Kidney tubule cell (primary cell): ENCODE measurements at regions not wholly inside any gene's neighbourhood (a gene's known extent, or its start where the extent isn't known, plus 50 kb on each side); places are given as distances from the start of the nearest gene placed in this dataset.
"Not testable (repeated sequence)": the region's sequence is repeated elsewhere in the genome, so short reads cannot be mapped to it uniquely, and the experiment has no call there.

Experiments used
- DNase-seq: peaks from one replicate; pipeline ENCODE4 v3.0.0-alpha.2; 2018; ENCODE audit warnings: low spot score

DNA sequence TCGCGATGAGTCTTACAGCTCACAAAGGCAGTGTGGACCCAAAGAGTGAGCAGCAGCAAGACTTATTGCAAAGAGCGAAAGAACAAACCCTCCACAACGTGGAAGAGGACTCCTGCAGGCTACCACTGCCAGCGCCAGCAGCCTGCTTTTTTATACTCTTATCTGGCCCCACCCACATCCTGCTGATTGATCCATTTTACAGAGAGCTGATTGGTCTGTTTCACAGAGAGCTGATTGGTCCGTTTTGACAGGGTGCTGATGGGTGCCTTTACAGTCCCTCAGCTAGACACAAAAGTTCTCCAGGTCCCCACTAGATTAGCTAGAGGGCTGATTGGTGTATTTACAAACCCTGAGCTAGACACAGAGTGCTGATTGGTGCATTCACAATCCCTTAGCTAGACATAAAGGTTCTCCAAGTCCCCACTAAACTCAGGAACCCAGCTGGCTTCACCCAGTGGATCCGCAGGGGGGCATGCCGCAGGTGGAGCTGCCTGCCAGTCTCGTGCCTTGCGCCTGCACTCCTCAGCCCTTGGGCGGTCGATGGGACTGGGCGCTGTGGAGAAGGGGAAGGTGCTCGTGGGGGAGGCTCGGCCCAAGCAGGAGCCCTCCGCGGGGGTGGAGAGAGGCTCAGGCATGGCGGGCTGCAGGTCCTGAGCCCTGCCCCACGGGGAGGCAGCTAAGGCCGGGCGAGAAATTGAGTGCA, 75.7 kb downstream of the QDPR start:
- DNase-seq, result not testable (repeated sequence)

GRCh38 chr4:17433827-17434226, 78.1 kb downstream of the QDPR start:
- DNase-seq, result no peak

DNA sequence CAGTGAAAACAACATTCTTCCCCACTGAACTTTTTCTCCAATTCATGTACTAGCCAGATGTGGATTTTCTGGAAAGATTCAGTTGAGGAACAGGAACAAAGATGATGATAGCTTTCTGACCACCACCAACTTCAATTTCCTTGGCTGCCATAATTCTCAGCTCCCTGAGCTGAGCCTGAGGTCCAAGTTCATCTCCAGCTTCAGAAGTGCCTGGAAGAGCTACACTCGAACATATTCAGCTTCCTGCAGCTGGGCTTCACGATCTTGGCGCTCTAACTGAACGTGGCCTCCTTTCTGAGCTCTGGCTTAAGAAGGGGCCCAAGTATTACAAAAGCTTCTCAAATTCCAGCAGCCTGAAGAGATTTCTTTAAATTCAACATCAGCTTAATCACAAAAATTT, 83.9 kb downstream of the QDPR start:
- DNase-seq, result no peak

DNA sequence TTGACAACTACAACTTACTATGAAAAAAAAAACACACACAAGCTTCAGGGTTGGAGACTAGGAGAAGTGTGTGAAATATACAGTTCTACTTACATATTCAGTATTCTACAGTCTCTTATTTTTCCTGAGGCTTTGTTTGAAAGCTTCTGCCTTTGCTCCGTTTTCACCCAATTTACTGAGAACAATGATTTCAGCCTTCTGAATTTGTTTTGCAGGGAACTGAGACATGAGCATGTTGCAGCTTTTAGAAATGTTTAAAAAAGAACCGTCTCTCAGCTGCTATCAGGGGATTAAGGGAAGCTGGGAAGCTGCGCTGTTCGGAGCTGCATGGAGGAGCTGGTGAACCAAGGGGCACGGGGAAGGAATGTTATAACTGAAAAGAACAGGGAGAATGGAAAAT, 85.7 kb downstream of the QDPR start:
- no peak for DNase-seq

GRCh38 chr4:17418010-17418409, 93.9 kb downstream of the QDPR start:
- no peak for DNase-seq

GRCh38 chr4:17414392-17414791, 97.5 kb downstream of the QDPR start:
- DNase-seq, result no peak

GRCh38 chr4:17400686-17401085, 111.2 kb downstream of the QDPR start:
- DNase-seq, result no peak

- no peak for DNase-seq
Measured at GRCh38 chr4:17398805-17399204, 113.1 kb downstream of the QDPR start.

GRCh38 chr4:17398035-17398434, 113.9 kb downstream of the QDPR start:
- DNase-seq, result no peak

- DNase-seq, result no peak
Measured at GRCh38 chr4:17397611-17398010, 114.3 kb downstream of the QDPR start.

DNA sequence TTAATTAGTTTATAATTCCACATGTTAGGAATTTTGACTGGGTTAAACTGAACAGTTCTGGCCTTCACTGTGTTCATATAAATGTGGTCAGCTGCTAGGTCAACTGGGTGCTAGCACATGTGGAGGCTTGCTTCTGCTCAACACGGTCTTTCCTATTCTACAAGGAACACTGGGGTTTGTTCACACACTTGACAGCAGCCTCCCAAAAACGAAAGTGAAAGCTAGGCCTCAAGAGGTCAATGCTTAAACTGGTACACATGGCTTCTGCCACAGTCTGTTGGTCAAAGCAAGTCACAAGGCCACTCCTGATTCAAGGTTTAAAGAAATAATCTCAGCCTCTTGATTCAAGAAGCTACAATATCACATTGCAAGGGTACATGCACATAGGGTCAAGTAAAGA, 126.5 kb downstream of the QDPR start:
- peak; percentile 72 for DNase-seq

DNA sequence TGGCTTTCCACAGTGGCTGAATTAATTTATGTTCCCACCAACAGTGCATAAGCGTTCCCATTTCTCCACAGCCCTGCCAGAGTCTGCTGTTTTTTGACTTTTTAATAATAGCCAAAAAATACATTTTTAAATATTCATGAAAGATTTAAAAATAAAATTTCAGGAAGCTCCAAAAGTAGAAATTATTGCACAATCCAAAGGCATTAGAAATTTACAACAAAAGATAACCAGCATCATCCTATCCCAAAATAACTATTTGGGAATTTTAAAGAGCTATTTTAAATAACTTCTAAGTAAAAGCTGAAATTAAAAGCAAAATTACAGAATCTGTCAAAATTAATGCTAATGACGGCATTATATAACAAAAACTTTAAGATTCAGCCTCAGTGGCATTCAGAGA, 131.5 kb downstream of the QDPR start:
- DNase-seq, result no peak

DNA sequence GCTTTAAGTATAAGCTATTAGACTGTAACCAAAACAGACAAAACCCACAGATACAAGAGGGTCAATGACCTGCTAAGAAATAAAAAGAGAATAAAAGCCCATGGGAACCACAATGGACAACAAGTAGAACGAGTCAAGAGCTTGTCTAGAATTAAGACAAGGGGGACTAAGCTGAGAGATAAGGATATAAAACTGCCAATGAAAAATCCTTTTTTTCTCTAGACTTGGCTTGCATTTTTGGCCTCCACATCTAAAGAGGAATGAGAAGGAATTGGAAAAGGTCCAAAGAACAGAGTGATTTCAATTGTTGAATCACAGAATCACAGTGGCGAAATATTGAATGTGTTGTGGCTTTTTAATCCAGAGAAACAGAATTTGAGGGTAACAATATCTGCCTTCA, 135.7 kb downstream of the QDPR start:
- DNase-seq, result no peak

DNA sequence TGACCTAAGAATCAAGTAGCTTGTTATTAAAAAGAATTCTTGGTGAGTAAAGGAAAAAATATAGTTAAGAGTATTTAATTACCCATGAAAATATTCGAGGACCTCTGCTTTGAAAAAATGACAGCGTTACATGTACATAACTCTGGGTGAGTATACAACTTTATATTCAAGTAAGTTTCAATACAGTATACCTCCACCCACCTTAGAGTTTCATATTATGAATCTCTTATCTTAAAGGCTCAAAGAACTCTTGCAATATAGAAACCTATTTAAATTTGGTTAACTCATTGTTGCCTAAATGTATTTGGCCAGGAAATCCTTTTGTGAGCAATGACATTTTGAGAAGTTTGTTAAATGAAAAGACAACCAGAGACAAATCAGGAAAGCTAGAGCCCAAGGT, 138.2 kb downstream of the QDPR start:
- no peak for DNase-seq

DNA sequence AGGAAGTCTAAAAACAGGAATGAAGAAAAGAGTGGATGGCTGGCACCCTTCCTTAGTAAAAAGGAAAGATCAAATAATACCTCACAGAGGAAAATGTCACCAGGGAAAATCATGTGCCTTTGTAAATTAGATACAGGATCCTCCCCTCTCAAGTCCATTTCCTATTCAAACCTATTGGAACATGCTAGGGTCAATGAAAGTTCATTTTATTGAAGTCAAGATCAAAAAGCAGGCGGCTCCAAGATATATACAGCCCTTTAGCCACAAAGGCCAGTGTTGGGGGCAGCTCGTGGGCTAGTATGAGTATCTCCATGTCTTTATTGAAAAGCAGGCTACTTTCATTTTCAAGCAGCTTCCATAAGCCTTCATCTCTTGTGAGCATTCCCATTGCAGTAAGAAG, 141.1 kb downstream of the QDPR start:
- no peak for DNase-seq

DNA sequence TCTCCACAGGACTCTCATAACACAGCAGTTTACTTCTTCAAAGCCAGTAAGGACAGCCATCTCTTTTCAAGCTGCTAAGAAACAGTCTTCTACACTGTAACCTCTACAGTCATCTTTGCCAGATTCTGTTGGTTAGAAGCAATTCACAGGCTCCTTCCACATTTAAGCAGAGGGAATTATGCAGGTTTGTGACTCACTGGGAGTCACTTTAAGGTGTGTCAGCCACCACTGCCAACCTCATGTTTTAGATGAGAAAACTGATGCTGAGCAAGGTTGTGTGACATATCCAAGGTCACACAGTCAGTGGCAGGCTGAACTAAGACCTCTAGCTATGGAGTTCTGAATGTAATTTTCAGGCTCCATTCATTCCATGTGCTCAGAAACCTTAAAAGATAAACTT, 143.5 kb downstream of the QDPR start:
- DNase-seq, result peak; percentile 13

DNA sequence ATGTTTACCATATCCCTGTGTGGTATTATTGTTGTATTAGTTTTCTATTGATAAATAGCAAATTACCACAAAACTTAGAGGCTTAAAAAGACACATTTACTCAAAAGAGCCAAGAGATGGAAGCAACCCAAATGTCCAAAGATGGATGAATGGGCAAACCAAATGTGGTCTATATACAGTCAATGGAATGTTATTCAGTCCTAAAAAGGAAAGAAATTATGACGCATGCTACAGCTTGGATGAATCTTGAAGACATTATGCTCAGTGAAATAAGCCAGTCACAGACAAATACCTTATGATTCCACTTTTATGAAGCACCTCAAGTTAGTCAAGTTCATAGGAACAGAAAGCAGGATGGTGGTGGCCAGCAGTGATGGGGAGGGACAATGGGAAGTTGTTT, 144.7 kb downstream of the QDPR start:
- DNase-seq, result no peak

- no peak for DNase-seq
Measured at GRCh38 chr4:17366496-17366895, 145.4 kb downstream of the QDPR start.

DNA sequence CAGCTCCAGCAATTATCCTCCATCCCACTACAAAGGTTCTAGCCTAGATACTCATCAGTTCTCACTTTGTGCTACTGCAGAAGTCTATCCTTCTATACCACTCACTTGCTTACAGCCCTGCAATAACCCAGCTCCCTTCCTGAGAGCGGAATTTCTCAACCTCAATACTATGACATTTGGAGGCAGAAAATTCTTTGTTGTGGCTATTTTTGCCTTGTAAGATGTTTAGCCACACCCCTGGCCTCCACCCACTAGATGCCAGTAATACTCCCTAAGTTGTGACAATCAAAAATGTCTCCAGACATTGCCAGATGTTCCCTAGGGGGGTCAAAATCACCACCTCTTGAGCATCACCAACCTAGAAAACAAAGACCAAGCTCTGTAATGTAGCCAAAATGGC, 149.5 kb downstream of the QDPR start:
- no peak for DNase-seq

DNA sequence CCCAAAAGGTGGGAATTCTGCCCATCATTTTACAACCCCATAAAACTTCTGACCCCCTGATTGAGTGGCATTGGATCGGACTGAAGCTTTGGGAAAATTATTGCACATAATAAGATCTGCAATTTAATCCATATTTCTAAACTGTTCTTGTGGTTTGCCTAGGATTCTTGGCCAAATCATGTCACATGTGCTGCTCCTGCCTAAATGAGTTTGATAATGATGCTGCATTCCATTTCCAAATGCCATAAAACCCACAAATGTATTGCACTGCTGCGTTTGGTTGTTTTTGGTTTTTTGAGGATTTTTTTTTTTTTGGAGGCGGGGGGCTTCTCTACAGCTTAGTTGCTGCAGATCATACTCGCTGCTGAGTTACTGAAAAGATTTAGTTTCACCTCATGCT, 153.6 kb downstream of the QDPR start:
- no peak for DNase-seq

GRCh38 chr4:17356926-17357325, 155.0 kb downstream of the QDPR start:
- DNase-seq, result no peak

DNA sequence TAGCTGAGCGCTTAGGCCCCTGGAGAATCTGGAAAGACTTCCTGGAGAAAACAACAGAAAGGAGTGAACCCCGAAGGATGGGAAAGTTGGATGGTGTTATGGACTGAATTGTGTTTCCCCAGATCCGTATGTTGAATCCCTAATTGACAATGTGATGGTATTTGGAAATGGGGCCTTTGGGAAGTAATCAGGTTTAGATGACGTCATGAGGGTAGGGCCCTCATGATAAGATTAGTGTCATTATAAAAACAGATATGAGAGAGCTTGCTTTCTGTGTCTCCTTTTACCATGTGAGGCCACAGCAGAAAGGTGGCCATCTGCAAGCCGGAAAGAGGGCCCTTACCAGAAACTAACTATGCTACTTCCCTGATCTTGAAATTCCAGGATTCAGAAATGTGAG, 159.5 kb downstream of the QDPR start:
- DNase-seq, result no peak

GRCh38 chr4:17347445-17347844, 164.4 kb downstream of the QDPR start:
- peak; percentile 39 for DNase-seq

DNA sequence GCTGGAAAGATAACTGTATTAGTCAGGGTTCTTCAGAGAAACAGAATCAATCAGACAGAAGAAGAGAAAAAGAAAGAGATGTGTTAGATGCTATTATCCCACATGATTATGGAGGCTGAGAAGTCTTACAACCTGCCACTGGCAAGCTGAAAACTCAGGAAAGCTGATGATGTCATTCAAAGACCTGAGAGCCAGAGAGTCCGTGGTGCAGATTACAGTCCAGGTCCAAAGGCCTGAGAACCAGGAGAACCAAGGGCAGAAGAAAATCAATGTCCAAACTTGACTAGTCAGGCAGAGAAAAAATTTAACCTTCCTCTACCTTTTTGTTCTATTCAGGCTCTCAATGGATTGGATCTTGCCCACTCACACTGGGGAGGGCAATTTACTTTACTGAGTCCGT, 172.5 kb downstream of the QDPR start:
- no peak for DNase-seq

- DNase-seq, result no peak
Measured at GRCh38 chr4:17336986-17337385, 174.9 kb downstream of the QDPR start.
